Endodermal cell (in vitro differentiated cells): ENCODE measurements at regions not wholly inside any gene's neighbourhood (a gene's known extent, or its start where the extent isn't known, plus 50 kb on each side); places are given as distances from the start of the nearest gene placed in this dataset.

Experiments
- DNase-seq: peaks from one replicate; pipeline ENCODE4 v3.0.0-alpha.2; 2017
- H3K27ac ChIP-seq: 2 replicates; pipeline ENCODE4 v1.5.1; 2013; ENCODE audit warnings: mild to moderate bottlenecking, low read depth, low read length, moderate library complexity
- H3K27me3 ChIP-seq: 2 replicates; pipeline ENCODE4 v1.6.1; 2013; ENCODE audit warnings: mild to moderate bottlenecking, low read length, moderate library complexity; ENCODE audit not compliant: insufficient read depth, control insufficient read depth, poor library complexity, severe bottlenecking
- H3K36me3 ChIP-seq: 2 replicates; pipeline ENCODE4 v1.7.0; 2013; ENCODE audit warnings: mild to moderate bottlenecking, low read length, moderate library complexity; ENCODE audit not compliant: control insufficient read depth, insufficient read depth
- H3K4me1 ChIP-seq: one replicate; pipeline ENCODE4 v1.7.0; 2013; ENCODE audit warnings: low read length; ENCODE audit not compliant: control insufficient read depth, insufficient read depth
- H3K4me3 ChIP-seq: 2 replicates; pipeline ENCODE4 v1.5.1; 2013; ENCODE audit warnings: mild to moderate bottlenecking, low read length, moderate library complexity
- H3K9ac ChIP-seq: 2 replicates; pipeline ENCODE4 v1.6.1; 2013; ENCODE audit warnings: mild to moderate bottlenecking, low read length, moderate library complexity; ENCODE audit not compliant: poor library complexity, severe bottlenecking; ENCODE audit errors: extremely low read depth
- H3K9me3 ChIP-seq: 2 replicates; pipeline ENCODE4 v1.6.1; 2013; ENCODE audit warnings: mild to moderate bottlenecking, low read length, moderate library complexity; ENCODE audit not compliant: control insufficient read depth
- H3K27ac Mint-ChIP-seq: 2 replicates; pipeline ENCODE4 v1.8.0; 2020; ENCODE audit warnings: mixed read lengths
- H3K27me3 Mint-ChIP-seq: 2 replicates; pipeline ENCODE4 v1.8.0; 2021; ENCODE audit warnings: mild to moderate bottlenecking, mixed read lengths; ENCODE audit not compliant: insufficient read depth
- H3K36me3 Mint-ChIP-seq: 2 replicates; pipeline ENCODE4 v1.8.0; 2020; ENCODE audit warnings: low read depth, mixed read lengths
- H3K4me1 Mint-ChIP-seq: 2 replicates; pipeline ENCODE4 v1.8.0; 2020; ENCODE audit warnings: mixed read lengths
- H3K4me3 Mint-ChIP-seq: 2 replicates; pipeline ENCODE4 v1.8.0; 2020; ENCODE audit warnings: mild to moderate bottlenecking, moderate library complexity, mixed read lengths
- H3K9me3 Mint-ChIP-seq: 2 replicates; pipeline ENCODE4 v1.8.0; 2020; ENCODE audit warnings: mild to moderate bottlenecking, mixed read lengths
- CTCF ChIP-seq: fragments of 200-600 bp; sonication (generic); conservative IDR thresholded peaks from 2 replicates; pipeline ENCODE4 v1.5.0; 2021; ENCODE audit warnings: antibody characterized with exemption, mild to moderate bottlenecking
- WGBS, 2 experiments: methylation state at CpG; one replicate each; pipeline versions ENCODE4 v1.1.5 to v1.1.7; 2013; ENCODE audit warnings: missing lambda C conversion rate in 2 of 2, mixed read lengths in 1 of 2; ENCODE audit not compliant: insufficient coverage in 1 of 2, insufficient read length in 1 of 2; 5-methylcytosine and 5-hydroxymethylcytosine counted together

- no peak for DNase-seq
- peaks cover 89% of the 10 kb centered on the region for H3K9me3 Mint-ChIP-seq
- Histone ChIP-seq H3K27ac (no peak overlapping the region), H3K4me1 (no peaks in the 10 kb centered on the region), H3K36me3 (no peaks in the 10 kb centered on the region), H3K27me3 (no peaks in the 10 kb centered on the region), H3K9me3 (peaks cover 67% of the 10 kb centered on the region), H3K9ac (no peak overlapping the region), H3K4me3 (no peak overlapping the region)
- H3K36me3 Mint-ChIP-seq = no peaks in the 10 kb centered on the region
- no peak overlapping the region for H3K27ac Mint-ChIP-seq
- H3K4me1 Mint-ChIP-seq = no peaks in the 10 kb centered on the region
- H3K4me3 Mint-ChIP-seq = no peak overlapping the region
- H3K27me3 Mint-ChIP-seq = no peaks in the 10 kb centered on the region
- WGBS, 2 experiments = 49 to 62% methylated on average over 7 of the region's 7 CpGs
- TF ChIP-seq CTCF = no peak
Measured at GRCh38 chr17:22470411-22471175, 778.3 kb downstream of the KCNJ18 start.

GRCh38 chr17:22484826-22485225 lies 792.5 kb downstream of the KCNJ18 start:
- peaks cover 55% of the 10 kb centered on the region for H3K9me3 ChIP-seq
- H3K27ac ChIP-seq = no peak overlapping the region
- Mint-ChIP-seq H3K4me1 (no peaks in the 10 kb centered on the region), H3K9me3 (peaks cover 91% of the 10 kb centered on the region), H3K27ac (no peak overlapping the region), H3K27me3 (no peaks in the 10 kb centered on the region), H3K36me3 (no peaks in the 10 kb centered on the region), H3K4me3 (no peak overlapping the region)
- no peak for DNase-seq
- no peaks in the 10 kb centered on the region for H3K36me3 ChIP-seq
- 81 to 86% methylated on average over 2 to 3 of the region's 3 CpGs for WGBS, 2 experiments
- H3K27me3 ChIP-seq = no peaks in the 10 kb centered on the region
- no peak for TF ChIP-seq CTCF
- H3K4me3 ChIP-seq = no peak overlapping the region
- H3K9ac ChIP-seq = no peak overlapping the region
- H3K4me1 ChIP-seq = no peaks in the 10 kb centered on the region

- no peak for TF ChIP-seq CTCF
- Mint-ChIP-seq H3K27me3 (no peaks in the 10 kb centered on the region), H3K9me3 (peaks cover 92% of the 10 kb centered on the region), H3K4me3 (no peak overlapping the region), H3K4me1 (no peaks in the 10 kb centered on the region), H3K36me3 (no peaks in the 10 kb centered on the region), H3K27ac (no peak overlapping the region)
- Histone ChIP-seq H3K9ac (no peak overlapping the region), H3K27ac (no peak overlapping the region), H3K4me3 (no peak overlapping the region), H3K36me3 (no peaks in the 10 kb centered on the region), H3K9me3 (peaks cover 70% of the 10 kb centered on the region), H3K27me3 (no peaks in the 10 kb centered on the region), H3K4me1 (no peaks in the 10 kb centered on the region)
- WGBS, 2 experiments = 71% methylated on average over 3 of the region's 3 CpGs; no CpG with 5 or more reads in 1 of the 2 experiments
- no peak for DNase-seq
Measured at GRCh38 chr17:22490399-22490798, 798.1 kb downstream of the KCNJ18 start.
